GM21786 (cell line): ENCODE measurements at regions not wholly inside any gene's neighbourhood (a gene's known extent, or its start where the extent isn't known, plus 50 kb on each side); places are given as distances from the start of the nearest gene placed in this dataset.

Experiments used
- ATAC-seq: cut with Tn5 transposase; IDR thresholded peaks from one replicate; pipeline ENCODE4 v1.9.1; 2021; ENCODE audit not compliant: unreplicated experiment

- ATAC-seq, result no peak
These were observed 274.0 kb downstream of the MAFB start for GRCh38 chr20:40414843-40415615.

GRCh38 chr20:40410028-40410427 lies 279.0 kb downstream of the MAFB start:
- no peak for ATAC-seq

DNA sequence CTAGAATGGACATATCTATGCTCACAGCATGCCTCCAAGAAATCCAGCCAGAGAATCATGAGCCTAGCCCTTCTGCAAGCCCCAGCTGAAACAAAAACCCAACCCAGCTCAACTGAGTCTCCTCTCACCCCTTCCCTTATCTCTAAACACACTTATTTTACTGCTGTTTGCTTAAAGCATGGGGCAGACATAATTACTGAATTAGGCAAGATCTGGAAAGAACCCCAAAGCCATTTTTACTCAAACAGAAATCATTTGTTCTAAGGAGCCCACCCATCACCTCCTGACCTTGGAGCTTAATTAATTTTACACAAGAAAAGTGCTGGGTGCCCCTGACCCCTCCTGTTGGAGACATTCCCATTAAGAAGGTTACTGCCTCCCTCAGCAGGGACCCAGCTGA lies 291.6 kb downstream of the MAFB start:
- no peak for ATAC-seq

DNA sequence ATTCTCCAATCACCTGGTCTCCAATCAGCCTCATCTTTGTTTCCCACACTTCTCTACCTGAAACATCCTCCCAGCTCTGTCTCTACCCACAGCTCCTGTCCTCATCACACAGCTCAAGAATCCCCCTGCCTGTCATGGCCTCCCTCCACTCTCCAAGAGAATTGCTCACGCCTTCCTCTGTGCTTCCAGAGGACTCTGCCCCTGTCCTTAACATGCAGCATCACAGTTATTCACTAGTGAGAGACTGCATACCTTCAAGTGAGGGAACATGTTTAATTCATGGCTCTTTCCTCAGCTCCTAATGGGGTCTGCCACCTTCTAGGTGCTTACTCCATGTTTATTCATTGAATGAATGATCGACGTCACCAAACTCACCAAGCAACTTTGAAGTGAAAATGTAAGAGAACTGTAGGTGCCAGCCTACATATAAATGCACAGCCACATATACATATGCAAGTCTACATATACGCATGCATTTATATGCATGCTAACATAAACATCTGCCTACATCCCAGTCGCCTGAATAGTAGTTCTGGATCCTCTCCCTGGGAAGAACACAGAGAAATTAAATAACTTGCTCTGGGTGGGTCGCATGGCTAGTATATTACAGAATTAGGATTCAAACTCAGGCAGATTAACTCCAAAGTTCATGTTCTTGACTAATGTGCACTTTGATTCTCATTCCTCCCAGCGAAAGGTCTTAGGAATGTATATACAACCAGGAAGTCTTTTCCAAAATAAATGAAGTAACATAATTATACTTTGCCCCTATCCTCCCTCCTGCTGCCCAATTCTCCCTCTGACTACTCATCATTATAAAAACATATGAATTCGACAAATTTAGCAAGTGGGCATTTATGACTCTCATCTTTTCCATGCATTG lies 295.6 kb downstream of the MAFB start:
- ATAC-seq, result no peak

GRCh38 chr20:40390654-40391053 lies 298.4 kb downstream of the MAFB start:
- no peak for ATAC-seq

DNA sequence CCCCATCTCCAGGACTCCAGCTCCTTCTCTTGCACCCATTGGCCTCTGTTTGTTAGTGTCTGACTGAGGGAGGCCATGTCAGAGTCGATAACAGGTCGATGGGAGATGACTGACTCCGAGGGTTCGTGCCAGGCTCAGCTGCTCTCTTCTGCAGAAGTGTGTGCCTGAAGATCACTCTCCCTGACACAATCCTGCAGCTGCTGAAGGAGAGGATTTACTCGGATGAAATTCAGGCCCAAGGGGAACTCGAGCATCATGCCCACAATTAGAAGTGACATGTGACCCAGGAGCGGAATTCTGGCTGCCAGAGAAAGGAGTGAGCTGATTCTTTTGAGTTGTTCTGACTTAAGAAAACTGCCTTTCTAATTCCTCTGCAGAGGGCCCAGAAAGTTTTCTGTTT lies 318.2 kb downstream of the MAFB start:
- ATAC-seq, result no peak

- ATAC-seq, result no peak
These were observed 320.2 kb downstream of the MAFB start for GRCh38 chr20:40368876-40369275.

DNA sequence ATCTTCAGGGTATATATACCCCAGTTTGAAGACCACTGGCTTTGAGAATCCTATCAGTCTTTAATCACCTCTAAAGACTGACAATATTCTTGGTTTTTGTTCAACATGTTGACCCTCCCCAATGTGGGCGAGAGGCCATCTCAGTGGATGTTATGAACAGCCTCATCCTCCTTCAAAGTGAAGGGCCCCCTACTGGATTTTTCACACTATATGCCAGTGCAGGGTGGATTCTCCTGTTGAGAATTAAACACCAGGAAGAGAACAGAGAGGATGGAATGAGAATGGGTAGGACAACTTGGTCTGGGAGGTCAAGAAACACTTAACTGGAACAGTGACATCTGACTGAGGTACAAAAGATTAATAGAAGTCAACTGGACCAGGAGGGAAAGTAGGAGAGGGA lies 327.1 kb downstream of the MAFB start:
- ATAC-seq, result no peak

DNA sequence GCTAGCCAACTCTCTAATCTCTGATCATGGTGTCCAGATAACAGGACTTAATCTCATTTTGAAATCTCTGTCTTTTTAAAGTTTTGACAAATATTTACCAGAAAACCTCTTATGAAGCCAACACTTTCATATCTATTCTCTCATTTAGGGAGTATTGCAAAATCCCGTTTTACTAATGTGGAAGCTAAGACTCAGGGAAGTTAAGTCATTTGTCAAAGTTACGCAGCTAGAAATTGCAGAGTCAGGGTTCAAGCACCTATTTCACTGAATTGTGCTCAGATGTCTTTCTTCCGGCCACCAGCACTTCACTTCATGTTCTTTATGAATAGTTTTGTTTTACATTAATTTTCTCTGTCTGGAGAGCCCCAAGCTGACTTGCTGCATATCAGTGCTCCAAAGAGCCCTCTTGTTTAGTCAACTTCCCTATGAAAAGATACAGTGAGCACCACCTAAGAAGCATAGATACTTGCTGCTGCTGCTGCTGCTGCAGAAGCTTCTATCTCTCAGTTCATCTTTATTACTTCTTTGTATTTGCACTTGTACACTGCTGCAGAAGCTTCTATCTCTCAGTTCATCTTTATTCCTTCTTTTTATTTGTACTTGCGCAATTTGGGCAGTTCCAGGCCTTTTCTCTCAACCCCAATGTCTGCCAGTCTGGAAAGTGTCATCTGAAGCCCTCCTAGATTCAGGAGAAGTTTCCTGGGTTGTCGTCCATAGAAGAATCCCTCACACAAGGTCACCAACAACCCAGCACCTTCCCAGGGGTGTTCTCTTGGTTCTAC lies 329.7 kb downstream of the MAFB start:
- no peak for ATAC-seq

DNA sequence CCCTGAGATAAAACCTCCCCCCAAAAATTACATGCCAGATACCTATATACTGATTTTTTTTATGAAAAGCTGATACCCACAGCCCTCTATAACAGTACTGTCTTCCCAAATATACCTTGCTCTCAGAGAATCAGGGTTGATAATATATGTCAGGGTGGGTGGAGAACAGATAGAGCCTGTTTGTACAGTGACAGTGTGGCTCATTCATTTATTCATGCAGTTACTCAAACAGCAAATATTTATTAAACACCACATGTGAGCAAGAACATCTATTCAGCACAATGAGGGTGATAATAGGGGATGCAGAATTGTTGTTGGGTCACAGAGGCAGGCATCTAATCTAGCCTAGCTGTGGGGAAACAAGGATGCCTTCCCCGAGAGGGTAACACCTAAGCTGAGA lies 334.2 kb downstream of the MAFB start:
- no peak for ATAC-seq

DNA sequence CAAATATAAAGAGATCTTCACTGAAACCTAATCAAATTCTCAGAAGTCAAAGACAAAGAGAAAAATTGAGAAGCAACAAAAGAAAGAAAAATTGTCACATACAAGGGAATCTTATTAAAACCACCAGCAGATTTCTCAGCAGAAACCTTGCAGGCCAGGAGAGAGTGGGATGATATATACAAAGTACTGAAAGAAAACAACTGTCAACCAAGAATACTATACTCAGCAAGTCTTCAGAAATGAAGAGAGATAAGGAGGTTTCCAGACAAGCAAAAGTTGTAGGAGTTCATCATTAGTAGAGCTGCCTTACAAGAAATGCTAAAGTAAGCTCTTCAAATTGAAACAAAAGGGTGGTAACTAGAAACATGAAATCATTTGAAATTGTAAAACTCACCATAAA lies 345.6 kb downstream of the MAFB start:
- ATAC-seq, result no peak

DNA sequence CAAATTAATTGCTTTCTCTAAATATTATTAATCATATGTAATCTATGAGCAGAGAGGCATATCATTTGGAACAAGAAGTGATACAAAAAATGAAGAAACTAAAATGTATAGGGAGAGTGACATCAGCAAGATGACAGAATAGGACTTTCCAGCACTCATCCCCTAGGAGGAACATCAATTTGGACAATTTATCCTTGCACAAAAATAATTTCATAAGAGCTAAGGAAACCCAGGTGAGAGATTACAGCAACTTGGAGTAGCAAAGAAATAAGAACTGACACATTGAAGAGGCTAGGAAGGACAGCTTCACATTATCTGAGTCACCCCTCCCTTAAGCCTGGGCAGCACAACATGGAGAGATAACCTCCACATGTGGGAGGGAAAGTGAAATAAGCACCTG lies 347.5 kb downstream of the MAFB start:
- ATAC-seq, result no peak

- ATAC-seq, result no peak
These were observed 349.2 kb downstream of the MAFB start for GRCh38 chr20:40339661-40340449.

DNA sequence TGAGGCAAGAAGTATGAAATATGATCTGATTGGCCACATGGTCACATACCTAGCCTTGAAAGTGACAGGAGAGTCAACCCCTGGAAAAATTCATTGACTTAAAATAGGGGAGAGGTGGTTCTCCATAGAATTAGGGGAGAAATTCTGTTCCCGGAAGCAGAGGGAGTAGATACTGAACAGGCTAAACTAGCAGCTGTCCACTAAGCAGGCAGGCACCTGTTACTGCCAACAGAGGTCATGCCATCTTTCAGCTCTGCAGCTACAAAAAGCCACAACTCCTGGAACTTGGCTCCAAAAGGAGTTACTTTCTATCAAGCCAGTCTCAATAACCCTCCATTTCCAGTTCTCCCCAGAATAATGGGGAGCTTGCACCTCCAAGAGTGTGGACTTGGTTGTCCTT lies 352.5 kb downstream of the MAFB start:
- no peak for ATAC-seq

DNA sequence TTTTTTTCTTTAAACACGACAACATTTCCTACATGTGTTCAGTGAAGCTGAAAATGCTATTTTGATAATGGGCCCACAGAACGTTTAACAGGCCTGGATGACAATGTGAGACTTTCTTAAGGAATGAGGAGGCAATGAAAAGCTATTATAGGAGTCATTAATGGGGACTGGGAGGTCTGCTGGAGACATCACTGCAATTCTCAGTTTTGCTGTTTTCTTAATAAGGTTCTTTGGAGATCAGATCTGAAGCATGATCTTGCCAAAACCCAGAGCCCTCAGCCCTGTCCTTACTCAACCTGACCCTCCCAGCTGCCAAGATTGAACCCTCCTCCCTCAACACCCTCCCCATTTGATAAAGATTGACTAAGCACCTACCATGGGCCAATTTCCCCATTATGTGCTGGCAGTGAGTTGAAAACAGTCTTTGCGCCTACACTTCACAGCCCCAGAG lies 353.1 kb downstream of the MAFB start:
- ATAC-seq, result no peak

DNA sequence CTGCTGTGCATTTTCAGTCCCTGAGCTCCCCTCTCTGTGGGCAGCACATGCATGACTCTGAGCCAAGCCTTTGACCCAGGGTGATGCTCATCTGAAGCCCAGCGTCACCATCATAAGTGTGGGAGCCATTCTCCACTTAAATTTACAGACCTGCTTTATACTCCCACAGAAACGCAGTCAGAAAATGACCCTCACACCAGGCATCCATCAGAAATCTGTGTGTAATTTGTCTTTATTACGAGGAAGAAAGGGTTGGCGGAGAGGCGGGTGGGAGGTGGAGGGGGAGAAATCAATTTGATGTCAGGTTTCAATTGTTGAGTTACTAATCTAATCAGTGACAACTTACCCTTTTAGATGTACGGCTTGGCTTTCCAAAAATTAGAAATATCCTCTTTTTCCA lies 353.6 kb downstream of the MAFB start:
- ATAC-seq, result no peak

- no peak for ATAC-seq
These were observed 355.4 kb downstream of the MAFB start for GRCh38 chr20:40333591-40333990.

GRCh38 chr20:40331807-40332560 lies 357.1 kb downstream of the MAFB start:
- ATAC-seq, result no peak

DNA sequence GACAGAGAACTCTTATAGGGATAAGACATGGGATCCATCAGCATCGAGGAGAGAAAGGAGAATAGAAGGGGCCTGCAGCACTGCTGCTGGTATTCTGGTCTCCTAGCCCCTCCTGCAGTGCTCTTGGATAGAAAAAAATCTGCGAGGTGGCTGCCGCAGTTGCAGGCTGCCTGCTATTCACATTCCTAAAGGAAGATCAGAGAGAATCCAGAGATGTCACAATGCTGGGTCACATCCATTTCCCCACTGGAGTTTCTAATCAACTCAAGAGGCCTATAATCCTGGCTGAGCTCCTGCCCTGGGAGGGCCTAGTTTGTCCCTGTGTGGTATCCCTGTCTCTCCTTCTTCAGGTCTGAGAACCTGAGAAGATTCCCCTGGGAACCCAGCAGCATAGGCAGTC lies 357.8 kb downstream of the MAFB start:
- no peak for ATAC-seq

DNA sequence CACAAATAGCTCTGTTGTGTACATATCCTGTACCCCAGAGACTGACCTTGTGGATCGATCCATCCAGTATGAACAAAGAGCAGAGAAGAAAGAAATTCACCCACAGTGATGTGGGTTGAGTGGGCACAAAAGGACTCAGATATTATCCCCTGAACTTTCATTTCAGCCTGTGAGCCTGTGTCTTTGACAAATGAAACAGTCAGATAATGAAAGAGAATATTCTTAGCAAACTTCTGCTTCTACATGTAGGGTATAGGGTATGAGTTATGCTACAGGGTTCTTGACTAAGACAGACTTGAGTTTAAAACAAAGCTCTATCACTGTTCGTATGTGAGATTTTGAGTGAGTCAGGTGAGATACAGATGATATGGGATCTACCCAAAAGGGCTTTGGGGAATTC lies 359.7 kb downstream of the MAFB start:
- ATAC-seq, result no peak
